ENCODE measurements at regions not wholly inside any gene's neighbourhood (a gene's known extent, or its start where the extent isn't known, plus 50 kb on each side); places are given as distances from the start of the nearest gene placed in this dataset.

DNA sequence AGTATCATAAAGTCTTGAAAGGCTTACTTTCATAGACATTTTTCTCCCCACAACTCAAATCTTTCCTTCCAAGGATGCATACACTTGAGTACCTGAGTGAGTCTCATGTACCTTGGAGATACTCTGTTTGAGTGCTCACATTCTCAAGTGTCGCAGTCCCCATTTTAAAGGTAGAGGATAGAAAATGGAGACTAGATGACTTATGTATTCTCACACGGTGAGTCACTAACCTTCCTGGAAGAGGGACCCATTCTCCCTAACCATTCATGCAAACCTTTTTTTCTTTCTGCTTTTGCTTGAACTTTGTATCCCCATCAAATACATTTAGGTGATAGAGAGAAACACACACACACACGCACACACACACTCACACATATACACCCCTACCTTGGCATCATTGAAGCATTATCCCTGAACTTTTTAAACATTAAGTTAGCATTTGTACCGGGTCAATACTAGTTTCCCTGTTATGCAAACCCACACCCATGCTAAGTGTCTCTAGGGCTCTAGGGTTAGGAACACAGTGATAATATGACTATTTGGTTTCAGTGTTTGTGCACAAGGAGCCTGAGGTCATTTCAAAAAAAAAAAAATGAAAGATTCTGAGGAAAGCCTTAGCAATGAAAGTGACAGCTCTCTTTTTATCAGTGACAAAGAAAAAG lies 236.2 kb downstream of the IKZF2 start:
- TF ChIP-seq CTCF (IDR thresholded peaks at IDR 0.05; ENCODE audit: low read length) (no peak), EZH2 (IDR thresholded peaks at IDR 0.05; ENCODE audit: borderline replicate concordance, low read length) (no peak)
